CD4-positive, alpha-beta T cell treated with Interleukin-4 for 4 hours (primary cell): ENCODE measurements at regions not wholly inside any gene's neighbourhood (a gene's known extent, or its start where the extent isn't known, plus 50 kb on each side); places are given as distances from the start of the nearest gene placed in this dataset.
"Not testable (repeated sequence)": the region's sequence is repeated elsewhere in the genome, so short reads cannot be mapped to it uniquely, and the experiment has no call there.

Experiments
- DNase-seq: peaks from one replicate; pipeline ENCODE4 v3.0.0-alpha.2; 2020

DNA sequence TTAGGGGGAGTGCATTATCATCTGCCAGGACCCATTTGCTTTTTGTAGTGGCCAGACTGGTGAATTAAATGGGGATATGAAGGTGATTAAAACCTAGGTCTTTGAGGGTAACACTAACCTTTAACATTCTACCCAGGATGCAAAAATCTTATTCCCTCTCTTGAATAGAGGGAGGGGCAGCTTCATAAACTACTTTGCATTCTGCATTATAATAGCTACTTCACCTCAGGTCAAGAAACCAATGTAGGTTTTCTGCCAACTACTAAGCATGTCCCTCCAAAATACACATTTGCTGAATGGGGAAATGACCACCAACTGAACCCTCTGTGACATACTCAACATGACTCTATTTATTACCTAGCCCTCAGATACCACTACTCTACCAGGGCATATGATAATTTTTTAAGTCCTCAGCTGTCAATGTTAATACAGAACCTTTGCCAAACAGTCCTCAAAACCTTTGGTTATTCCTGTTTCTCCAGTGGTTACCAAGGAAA, 477.6 kb upstream of the CD180 start:
- no peak for DNase-seq

DNA sequence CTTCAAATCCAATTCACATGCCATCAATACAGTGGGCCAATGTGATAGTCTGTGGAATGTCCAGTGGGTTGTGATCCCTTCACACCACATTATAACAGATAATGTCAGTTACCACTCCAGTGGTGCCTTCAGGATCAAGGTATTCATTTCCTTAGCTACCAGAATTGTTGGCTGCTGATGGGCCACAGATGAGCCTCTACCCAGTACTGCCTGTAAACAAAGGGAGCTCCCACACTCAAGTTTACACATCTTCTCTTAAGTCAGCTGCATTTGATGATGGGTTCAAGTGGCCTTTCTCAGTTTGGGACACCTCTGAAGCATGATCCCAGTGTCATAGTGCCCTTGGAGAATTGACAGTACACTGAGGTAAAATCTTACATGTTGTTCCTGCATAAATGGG, 477.0 kb upstream of the CD180 start:
- no peak for DNase-seq

- DNase-seq, result no peak
These were observed 476.6 kb upstream of the CD180 start for GRCh38 chr5:67673180-67673579.

- DNase-seq, result no peak
These were observed 476.0 kb upstream of the CD180 start for GRCh38 chr5:67672636-67673035.

DNA sequence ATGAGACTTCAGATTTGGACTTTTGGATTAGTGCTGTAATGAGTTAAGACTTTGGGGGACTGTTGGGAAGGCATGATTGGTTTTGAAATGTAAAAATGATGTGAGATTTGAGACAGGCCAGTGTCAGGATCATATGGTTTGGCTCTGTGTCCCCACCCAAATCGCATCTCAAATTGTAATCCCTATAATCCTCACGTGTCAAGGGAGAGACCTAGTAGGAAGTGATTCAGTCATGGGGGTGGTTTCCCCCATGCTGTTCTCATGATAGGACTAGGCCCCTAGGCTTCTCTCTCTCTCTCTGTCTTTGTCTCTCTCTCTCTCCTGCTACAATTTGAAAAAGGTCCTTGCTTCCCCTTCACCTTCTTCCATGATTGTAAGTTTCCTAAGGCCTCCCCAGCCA, 473.3 kb upstream of the CD180 start:
- no peak for DNase-seq

- DNase-seq, result no peak
These were observed 463.6 kb upstream of the CD180 start for GRCh38 chr5:67660149-67660548.

GRCh38 chr5:67659288-67659687, 462.7 kb upstream of the CD180 start:
- DNase-seq, result no peak

- DNase-seq, result no peak
These were observed 460.5 kb upstream of the CD180 start for GRCh38 chr5:67657055-67657454.

GRCh38 chr5:67652201-67652600, 455.6 kb upstream of the CD180 start:
- DNase-seq, result no peak

GRCh38 chr5:67651180-67651579, 454.6 kb upstream of the CD180 start:
- no peak for DNase-seq

GRCh38 chr5:67648201-67648671, 451.6 kb upstream of the CD180 start:
- DNase-seq, result no peak

GRCh38 chr5:67647772-67648171, 451.2 kb upstream of the CD180 start:
- no peak for DNase-seq

DNA sequence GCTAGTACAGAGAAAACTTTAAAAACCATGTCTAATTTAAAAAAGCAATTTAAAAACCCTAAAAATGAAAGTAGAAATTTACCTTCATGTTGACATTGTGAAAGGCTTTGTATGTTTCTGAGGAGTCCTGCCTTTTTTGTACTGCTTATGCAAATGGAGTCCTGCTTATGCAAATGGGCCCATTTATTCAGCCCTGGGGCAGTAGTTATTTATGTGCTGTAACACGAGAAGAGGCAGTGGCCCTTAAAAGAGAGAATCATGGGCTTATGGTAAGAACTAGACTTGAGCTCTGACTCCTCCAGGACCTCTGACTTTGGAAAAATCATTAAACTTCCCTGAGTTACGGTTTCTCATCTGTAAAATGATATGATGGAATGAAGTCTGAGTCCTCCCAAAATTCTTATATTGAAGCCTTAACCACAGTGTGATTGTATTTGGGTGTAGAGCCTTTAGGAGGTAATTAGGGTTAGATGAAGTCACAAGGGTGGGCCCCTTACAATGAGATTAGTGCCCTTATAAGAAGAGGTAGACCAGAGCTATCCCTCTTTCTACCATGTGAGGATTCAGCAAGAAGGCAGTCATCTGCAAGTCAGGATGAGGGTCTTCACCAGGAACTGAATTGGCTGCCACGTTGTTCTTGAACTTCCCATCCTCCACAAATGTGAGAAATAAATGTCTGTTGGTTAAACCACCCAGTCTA, 447.8 kb upstream of the CD180 start:
- DNase-seq, result no peak

- DNase-seq, result no peak
These were observed 446.9 kb upstream of the CD180 start for GRCh38 chr5:67643536-67643935.

DNA sequence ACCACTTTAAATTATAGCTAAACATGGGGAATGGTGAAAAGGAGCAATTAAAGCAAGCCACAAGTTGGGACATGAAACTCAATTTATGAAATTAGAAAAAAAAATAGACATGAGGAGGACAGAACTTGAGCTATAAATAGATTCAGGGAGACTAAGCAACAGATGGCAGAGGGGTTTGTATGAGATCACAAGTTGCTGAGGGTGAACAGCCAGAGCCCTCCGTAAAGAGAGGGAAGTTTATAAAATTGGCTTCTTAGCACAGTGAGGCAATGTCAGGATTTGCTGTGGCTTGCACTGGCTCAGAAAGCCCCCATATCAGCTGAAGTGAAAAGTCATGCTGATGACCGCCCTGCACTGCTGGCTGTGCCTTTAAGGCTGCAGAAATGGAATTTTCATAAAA, 443.4 kb upstream of the CD180 start:
- DNase-seq, result no peak

- DNase-seq, result no peak
These were observed 442.7 kb upstream of the CD180 start for GRCh38 chr5:67639313-67639712.

DNA sequence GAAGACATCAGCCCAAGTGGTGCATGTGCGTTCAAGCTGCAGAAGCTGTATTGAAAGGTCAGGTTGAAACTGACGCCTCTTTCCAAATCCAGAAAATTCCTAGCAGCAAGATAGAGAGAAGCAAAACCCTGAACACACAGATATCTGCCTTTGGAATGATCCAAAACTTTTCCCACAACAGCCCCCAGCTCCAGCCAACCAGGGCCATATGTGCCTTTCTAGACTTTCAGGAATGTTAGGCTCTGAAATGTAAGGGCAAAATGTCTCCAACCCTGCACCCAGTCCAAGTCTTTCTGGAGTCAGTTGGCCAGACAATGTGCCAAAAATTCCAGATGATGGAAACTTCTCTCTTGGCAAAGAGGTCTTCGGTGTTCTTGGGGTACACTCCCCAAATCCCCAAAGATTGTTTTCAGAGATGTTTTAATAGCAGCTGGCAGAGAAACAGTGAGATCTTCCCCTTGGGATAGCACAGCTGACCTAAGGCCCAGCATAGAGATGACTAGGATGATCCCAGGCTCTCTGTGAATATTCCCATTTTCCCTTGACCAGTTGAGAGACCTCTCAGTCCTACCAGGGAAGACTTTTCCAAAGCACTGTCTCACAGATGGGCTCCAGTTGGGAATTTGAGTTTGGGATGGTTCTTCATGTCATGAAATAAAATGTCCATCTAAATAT, 440.4 kb upstream of the CD180 start:
- no peak for DNase-seq

GRCh38 chr5:67636091-67636490, 439.5 kb upstream of the CD180 start:
- no peak for DNase-seq

DNA sequence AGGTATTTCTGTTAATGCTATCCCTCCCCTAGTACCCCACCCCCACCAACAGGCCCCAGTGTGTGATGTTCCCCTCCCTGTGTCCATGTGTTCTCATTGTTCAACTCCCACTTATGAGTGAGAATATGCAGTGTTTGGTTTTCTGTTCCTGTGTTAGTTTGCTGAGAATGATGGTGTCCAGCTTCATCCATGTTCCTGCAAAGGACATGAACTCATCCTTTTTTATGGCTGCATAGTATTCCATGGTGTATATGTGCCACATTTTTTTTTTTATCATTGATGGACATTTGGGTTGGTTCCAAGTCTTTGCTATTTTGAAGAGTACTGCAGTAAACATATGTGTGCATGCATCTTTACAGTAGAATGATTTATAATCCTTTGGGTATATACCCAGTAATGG, 430.5 kb upstream of the CD180 start:
- not testable (repeated sequence) for DNase-seq

DNA sequence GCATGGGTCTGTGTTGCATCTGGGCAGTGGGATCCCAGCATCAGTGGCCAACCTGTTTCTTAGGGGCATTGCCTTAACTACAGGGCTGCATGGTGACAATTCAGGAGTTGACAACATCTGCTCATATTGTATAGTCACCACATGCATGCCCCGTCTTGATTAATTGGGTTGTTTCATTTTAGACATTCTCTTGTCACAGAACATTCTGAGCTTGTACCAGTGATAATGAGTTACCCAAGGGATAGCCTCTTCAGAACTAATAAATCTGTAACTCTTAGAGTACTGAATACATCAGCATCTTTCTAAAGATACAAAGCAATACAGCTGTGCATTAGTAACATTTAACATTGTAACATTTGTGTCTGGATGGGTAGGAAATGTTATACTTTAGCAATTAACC, 426.5 kb upstream of the CD180 start:
- no peak for DNase-seq

DNA sequence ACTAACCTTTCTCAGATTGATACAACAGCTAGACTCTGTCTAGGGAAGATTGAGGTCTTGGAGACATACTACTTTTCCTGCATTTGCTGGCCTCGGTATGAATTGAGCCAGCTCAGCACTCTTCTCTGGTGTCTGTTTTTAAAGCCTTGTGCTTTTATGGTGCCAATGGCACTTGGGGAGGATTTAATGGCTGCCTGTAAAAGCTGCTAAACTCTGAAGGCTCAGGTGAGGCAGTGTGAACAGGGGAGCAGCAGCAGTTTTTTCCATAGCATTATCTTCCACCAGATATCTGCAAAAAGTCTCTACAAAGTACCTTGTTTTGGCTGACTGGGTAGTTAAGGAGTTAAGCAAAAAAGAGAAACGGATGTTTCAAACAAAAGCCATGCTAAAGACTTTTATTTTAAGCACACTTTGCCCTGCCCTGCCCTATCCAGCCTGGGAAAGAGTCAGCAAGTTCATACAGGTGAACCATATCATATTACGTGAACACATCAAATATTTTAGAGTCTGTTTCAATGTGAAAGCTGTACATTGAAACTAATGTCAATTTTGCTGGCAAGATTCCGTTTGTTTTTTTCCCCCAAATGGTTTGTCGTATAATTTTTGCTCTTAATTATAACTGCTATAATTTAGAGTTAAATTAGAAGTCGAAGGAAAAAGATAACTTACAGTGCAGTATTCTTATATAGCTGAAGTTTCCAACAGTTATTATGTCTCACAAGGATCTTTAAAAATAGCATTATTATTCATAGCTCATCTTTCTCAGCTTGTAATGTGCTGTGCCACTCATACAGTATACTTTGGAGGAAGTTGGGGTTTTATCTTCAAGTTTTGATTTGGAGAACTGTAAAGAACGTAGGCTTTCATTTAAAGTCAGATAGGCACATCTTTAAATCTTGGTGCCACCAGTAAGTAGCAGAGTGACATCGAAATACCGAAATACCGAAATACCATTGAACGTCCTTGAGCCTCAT, 424.1 kb upstream of the CD180 start:
- no peak for DNase-seq

DNA sequence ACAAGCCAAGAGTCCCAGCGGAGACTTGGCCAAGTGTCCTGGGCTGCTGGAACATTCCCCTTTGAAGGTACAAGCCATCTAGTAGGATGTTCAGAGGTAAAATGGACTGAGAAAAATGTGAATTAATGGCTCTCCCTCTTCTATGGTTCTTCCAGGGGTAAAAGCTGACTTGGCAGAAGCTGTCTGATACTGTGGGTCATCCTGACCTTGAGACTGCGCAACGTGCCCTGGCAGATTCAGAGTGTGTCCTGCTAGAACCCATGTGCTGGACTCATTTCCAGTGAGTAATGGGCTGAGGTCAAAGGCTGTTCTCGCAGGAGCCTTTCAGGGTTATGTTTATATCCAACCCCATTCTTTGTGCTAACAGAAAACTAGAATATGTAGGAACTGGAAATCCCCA, 423.0 kb upstream of the CD180 start:
- no peak for DNase-seq

DNA sequence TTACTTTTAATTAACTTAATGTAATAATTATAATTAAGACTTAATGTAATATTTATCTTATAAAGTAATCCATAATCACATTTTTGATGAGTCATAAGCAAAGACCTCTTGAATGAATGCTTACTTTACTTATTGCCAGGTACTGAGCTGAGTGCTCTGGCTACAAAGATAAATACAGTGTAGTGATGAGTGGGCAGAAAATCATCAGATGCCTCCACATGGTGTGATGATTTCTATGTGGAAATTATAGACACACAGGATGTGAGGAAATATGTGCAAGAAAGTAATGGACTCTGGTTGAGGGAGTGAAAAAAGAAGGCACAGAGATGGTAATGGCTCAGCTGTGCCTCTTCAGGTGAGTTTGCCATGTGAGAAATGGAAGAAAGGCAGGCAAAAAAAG, 422.6 kb upstream of the CD180 start:
- DNase-seq, result no peak
